GM23338 (cell line): ENCODE measurements at regions not wholly inside any gene's neighbourhood (a gene's known extent, or its start where the extent isn't known, plus 50 kb on each side); places are given as distances from the start of the nearest gene placed in this dataset.

Experiments used
- ATAC-seq: fragments of 200-7000 bp; cut with Tn5 transposase; 3 replicates; pipeline ENCODE4 v1.9.1; 2020
- DNase-seq: peaks from one replicate; pipeline ENCODE4 v3.0.0-alpha.2; 2015; ENCODE audit warnings: low spot score
- H2AFZ ChIP-seq: fragments of 200-600 bp; sonication (generic); 2 replicates; pipeline ENCODE4 v1.8.0; 2016; ENCODE audit warnings: antibody characterized with exemption, mild to moderate bottlenecking, moderate library complexity
- H3F3A ChIP-seq: fragments of 200-600 bp; sonication (generic); replicated peaks from 2 replicates; pipeline ENCODE4 v1.8.0; 2017; ENCODE audit warnings: antibody characterized with exemption, mixed run types, low read depth
- H3K27ac ChIP-seq: fragments of 200-600 bp; sonication (generic); 2 replicates; pipeline ENCODE4 v1.6.1; 2016; ENCODE audit warnings: low read depth
- H3K27me3 ChIP-seq: fragments of 200-600 bp; sonication (generic); 2 replicates; pipeline ENCODE4 v1.8.0; 2016; ENCODE audit warnings: mild to moderate bottlenecking, mixed run types, moderate library complexity; ENCODE audit not compliant: insufficient read depth
- H3K36me3 ChIP-seq: fragments of 200-600 bp; sonication (generic); 2 replicates; pipeline ENCODE4 v1.8.0; 2016; ENCODE audit warnings: mild to moderate bottlenecking; ENCODE audit not compliant: insufficient read depth
- H3K4me1 ChIP-seq: fragments of 200-600 bp; sonication (generic); 2 replicates; pipeline ENCODE4 v1.8.0; 2016; ENCODE audit warnings: mild to moderate bottlenecking, moderate library complexity; ENCODE audit not compliant: insufficient read depth
- H3K4me2 ChIP-seq: fragments of 200-600 bp; sonication (generic); 2 replicates; pipeline ENCODE4 v1.7.1; 2017; ENCODE audit warnings: mixed run types
- H3K4me3 ChIP-seq: fragments of 200-600 bp; sonication (generic); 2 replicates; pipeline ENCODE4 v1.6.1; 2016; ENCODE audit warnings: mixed run types
- H3K79me2 ChIP-seq: fragments of 200-600 bp; sonication (generic); replicated peaks from 2 replicates; pipeline ENCODE4 v1.8.0; 2017; ENCODE audit warnings: mild to moderate bottlenecking; ENCODE audit not compliant: insufficient read depth
- H3K9me2 ChIP-seq: fragments of 200-600 bp; sonication (generic); 2 replicates; pipeline ENCODE4 v1.8.0; 2017; ENCODE audit not compliant: insufficient read depth
- H4K20me1 ChIP-seq: fragments of 200-600 bp; sonication (generic); replicated peaks from 2 replicates; pipeline ENCODE4 v1.8.0; 2017; ENCODE audit warnings: mild to moderate bottlenecking; ENCODE audit not compliant: insufficient read depth
- H3K27ac Mint-ChIP-seq: 2 replicates; pipeline ENCODE4 v1.8.0; 2020; ENCODE audit warnings: inconsistent platforms, mild to moderate bottlenecking, moderate library complexity, mixed read lengths
- H3K27me3 Mint-ChIP-seq: 3 replicates; pipeline ENCODE4 v1.8.0; 2022; ENCODE audit warnings: low read depth, mild to moderate bottlenecking, moderate library complexity, mixed read lengths, inconsistent platforms; ENCODE audit not compliant: insufficient read depth, poor library complexity
- H3K36me3 Mint-ChIP-seq: 3 replicates; pipeline ENCODE4 v1.8.0; 2021; ENCODE audit warnings: low read depth, mild to moderate bottlenecking, inconsistent platforms, moderate library complexity, mixed read lengths
- H3K4me1 Mint-ChIP-seq: 3 replicates; pipeline ENCODE4 v1.8.0; 2020; ENCODE audit warnings: mild to moderate bottlenecking, inconsistent platforms, mixed read lengths
- H3K4me3 Mint-ChIP-seq: 3 replicates; pipeline ENCODE4 v1.8.0; 2021; ENCODE audit warnings: moderate library complexity, mild to moderate bottlenecking, inconsistent platforms, mixed read lengths
- H3K9me3 Mint-ChIP-seq: 3 replicates; pipeline ENCODE4 v1.8.0; 2020; ENCODE audit warnings: moderate library complexity, mild to moderate bottlenecking, inconsistent platforms, mixed read lengths
- CREB1 ChIP-seq: fragments of 250-450 bp; sonication (Bioruptor Pico); IDR thresholded peaks from 2 replicates; pipeline ENCODE4 v1.5.0; 2020; ENCODE audit warnings: low read depth, mild to moderate bottlenecking, moderate library complexity
- EZH2 ChIP-seq: fragments of 200-600 bp; sonication (generic); IDR thresholded peaks from one replicate; pipeline ENCODE4 v1.8.0; 2017; ENCODE audit warnings: antibody characterized with exemption, mild to moderate bottlenecking, low read depth; ENCODE audit not compliant: unreplicated experiment
- EZH2phosphoT487 ChIP-seq: fragments of 200-600 bp; sonication (generic); IDR thresholded peaks from one replicate; pipeline ENCODE4 v1.8.1; 2018; ENCODE audit warnings: antibody characterized with exemption; ENCODE audit not compliant: unreplicated experiment
- JUNB ChIP-seq: IDR thresholded peaks from one replicate; pipeline ENCODE4 v1.6.1; 2016; ENCODE audit warnings: antibody characterized with exemption; ENCODE audit not compliant: unreplicated experiment
- NANOG ChIP-seq: IDR thresholded peaks from 2 replicates; pipeline ENCODE4 v1.6.1; 2016; ENCODE audit warnings: antibody characterized with exemption, borderline replicate concordance
- POLR2AphosphoS5 ChIP-seq: IDR thresholded peaks from 2 replicates; pipeline ENCODE4 v1.6.1; 2016; ENCODE audit warnings: antibody characterized with exemption, low read depth
- STAT1 ChIP-seq: IDR thresholded peaks from one replicate; pipeline ENCODE4 v1.6.1; 2016; ENCODE audit warnings: antibody characterized with exemption; ENCODE audit not compliant: unreplicated experiment
- ZNF114 ChIP-seq: fragments of 250-450 bp; sonication (Bioruptor Pico); IDR thresholded peaks from 2 replicates; pipeline ENCODE4 v1.5.0; 2020; ENCODE audit warnings: mild to moderate bottlenecking, moderate library complexity
- ZNF331 ChIP-seq: fragments of 250-450 bp; sonication (Bioruptor Pico); IDR thresholded peaks from 2 replicates; pipeline ENCODE4 v1.5.0; 2020; ENCODE audit warnings: low read depth, mild to moderate bottlenecking, moderate library complexity
- TF ChIP-seq, protein P1 (sequence below), 2 experiments: fragments of 200-600 bp in 1 of 2; sonication (generic) in 1 of 2; conservative IDR thresholded peaks; 2 replicates each; pipeline versions ENCODE4 v1.5.1 to v1.6.1; 2016 to 2017; ENCODE audit warnings: antibody characterized with exemption in 2 of 2, low read depth in 2 of 2, mild to moderate bottlenecking in 2 of 2, moderate library complexity in 1 of 2
- TF ChIP-seq, protein P2 (sequence below): IDR thresholded peaks from 2 replicates; pipeline ENCODE4 v1.6.1; 2016; ENCODE audit warnings: antibody characterized with exemption
- TF ChIP-seq, protein P3 (sequence below): IDR thresholded peaks from one replicate; pipeline ENCODE4 v1.6.1; 2018; ENCODE audit warnings: antibody characterized with exemption; ENCODE audit not compliant: unreplicated experiment

DNA sequence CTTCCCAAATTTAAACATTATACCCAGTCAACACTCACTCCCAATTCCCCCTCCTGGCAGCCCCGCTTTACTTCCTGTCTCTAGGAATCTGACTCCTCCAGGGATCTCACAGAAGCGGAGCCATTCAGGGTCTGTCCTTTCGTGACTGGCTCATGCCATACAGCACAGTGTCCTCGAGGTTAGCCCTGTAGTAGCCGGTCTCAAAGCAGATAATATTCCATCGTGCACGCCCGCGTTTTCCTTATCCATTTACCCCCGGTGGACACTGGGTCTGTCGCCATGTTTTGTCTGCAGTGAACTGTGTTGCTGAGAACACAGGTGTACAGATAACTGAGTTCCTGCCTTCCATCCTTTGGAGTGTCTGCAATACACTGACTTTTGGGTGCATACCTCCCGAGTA, 95.3 kb downstream of the TTLL2 start:
- peaks cover 2% of the 10 kb centered on the region for H3K27me3 Mint-ChIP-seq
- Histone ChIP-seq H3K36me3 (no peaks in the 10 kb centered on the region), H3K4me1 (no peaks in the 10 kb centered on the region), H3K4me3 (no peak overlapping the region), H3K9me2 (no peaks in the 10 kb centered on the region; the same call in 1 of the 2 replicates), H3F3A (no peaks in the 10 kb centered on the region), H2AFZ (peak overlapping the region; percentile 80; the same call in 1 of the 2 replicates), H3K4me2 (no peak overlapping the region), H3K27ac (no peak overlapping the region), H3K27me3 (no peaks in the 10 kb centered on the region), H3K79me2 (no peaks in the 10 kb centered on the region), H4K20me1 (no peaks in the 10 kb centered on the region)
- H3K27ac Mint-ChIP-seq = no peak overlapping the region; the same call in 1 of the 2 replicates
- DNase-seq = peak; percentile 22
- no peak overlapping the region; the same call in 2 of the 3 replicates for H3K4me3 Mint-ChIP-seq
- ATAC-seq = peak; percentile 40
- H3K9me3 Mint-ChIP-seq = peaks cover 12% of the 10 kb centered on the region
- TF ChIP-seq POLR2AphosphoS5 (no peak), ZNF331 (CRISPR knock-in tag) (no peak), ZNF114 (no peak)
- TF ChIP-seq, protein P1, sequence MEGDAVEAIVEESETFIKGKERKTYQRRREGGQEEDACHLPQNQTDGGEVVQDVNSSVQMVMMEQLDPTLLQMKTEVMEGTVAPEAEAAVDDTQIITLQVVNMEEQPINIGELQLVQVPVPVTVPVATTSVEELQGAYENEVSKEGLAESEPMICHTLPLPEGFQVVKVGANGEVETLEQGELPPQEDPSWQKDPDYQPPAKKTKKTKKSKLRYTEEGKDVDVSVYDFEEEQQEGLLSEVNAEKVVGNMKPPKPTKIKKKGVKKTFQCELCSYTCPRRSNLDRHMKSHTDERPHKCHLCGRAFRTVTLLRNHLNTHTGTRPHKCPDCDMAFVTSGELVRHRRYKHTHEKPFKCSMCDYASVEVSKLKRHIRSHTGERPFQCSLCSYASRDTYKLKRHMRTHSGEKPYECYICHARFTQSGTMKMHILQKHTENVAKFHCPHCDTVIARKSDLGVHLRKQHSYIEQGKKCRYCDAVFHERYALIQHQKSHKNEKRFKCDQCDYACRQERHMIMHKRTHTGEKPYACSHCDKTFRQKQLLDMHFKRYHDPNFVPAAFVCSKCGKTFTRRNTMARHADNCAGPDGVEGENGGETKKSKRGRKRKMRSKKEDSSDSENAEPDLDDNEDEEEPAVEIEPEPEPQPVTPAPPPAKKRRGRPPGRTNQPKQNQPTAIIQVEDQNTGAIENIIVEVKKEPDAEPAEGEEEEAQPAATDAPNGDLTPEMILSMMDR (conservative IDR thresholded peaks at IDR 0.05; ENCODE audit: low read depth in 2 of 2) = no peak
- peaks cover 7% of the 10 kb centered on the region; the same call in 2 of the 3 replicates for H3K36me3 Mint-ChIP-seq
- peaks cover 23% of the 10 kb centered on the region for H3K4me1 Mint-ChIP-seq

DNA sequence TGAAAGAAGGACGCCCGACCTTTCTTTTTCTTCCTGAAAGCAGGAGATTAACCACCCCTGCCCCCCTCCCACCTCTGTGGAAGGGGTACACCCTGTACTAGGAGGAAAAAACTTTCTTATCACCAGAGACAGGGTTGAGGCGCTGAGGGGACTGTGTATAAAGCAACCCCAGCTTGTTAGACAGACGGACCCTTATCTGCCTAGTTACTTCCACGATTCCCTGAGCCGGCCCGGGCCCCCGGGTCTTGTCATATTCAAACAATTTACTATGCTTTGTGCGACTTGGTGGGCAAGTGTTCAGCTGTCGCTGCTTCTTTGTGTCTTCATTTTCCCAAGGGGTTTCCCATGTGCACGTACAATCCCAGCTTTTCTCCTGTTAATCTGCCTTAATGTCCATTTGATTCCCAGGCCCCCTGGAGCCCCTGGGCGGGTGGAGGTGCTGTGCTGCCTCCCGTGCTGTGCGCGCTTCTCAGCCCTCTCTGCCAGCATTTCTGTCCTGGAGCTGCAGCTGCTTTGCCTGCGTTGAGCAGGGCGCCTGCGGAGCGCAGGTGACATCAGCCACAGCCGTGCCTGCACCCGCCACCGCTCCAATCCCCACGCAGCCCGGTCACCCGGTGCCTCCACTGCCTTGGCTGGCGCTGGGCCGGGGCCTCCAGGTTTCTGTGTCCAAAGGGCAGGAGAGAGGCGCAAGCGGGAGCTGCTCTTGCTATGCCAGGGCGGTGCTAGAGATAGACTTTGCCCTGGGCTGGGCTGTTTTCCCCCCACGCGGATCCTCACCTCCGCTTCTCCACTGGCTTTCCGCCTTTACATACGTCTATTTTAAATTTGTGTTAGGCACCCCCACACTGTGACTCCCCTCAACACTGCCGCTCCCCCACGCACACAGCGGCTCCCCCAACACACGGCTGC, 96.2 kb downstream of the TTLL2 start:
- Histone ChIP-seq H2AFZ (peak overlapping the region; percentile 85; the same call in 1 of the 2 replicates), H3K27ac (no peak overlapping the region), H4K20me1 (no peaks in the 10 kb centered on the region), H3K4me3 (no peak overlapping the region), H3K27me3 (no peaks in the 10 kb centered on the region), H3F3A (no peaks in the 10 kb centered on the region), H3K36me3 (no peaks in the 10 kb centered on the region), H3K79me2 (no peaks in the 10 kb centered on the region), H3K4me1 (no peaks in the 10 kb centered on the region), H3K9me2 (no peaks in the 10 kb centered on the region; the same call in 1 of the 2 replicates), H3K4me2 (no peak overlapping the region)
- peak; percentile 67 for ATAC-seq
- Mint-ChIP-seq H3K27me3 (peaks cover 2% of the 10 kb centered on the region), H3K4me1 (peaks cover 23% of the 10 kb centered on the region), H3K9me3 (peaks cover 12% of the 10 kb centered on the region), H3K27ac (no peak overlapping the region), H3K4me3 (no peak overlapping the region; the same call in 2 of the 3 replicates), H3K36me3 (peaks cover 7% of the 10 kb centered on the region; the same call in 2 of the 3 replicates)
- no peak for DNase-seq
- TF ChIP-seq, protein P2, sequence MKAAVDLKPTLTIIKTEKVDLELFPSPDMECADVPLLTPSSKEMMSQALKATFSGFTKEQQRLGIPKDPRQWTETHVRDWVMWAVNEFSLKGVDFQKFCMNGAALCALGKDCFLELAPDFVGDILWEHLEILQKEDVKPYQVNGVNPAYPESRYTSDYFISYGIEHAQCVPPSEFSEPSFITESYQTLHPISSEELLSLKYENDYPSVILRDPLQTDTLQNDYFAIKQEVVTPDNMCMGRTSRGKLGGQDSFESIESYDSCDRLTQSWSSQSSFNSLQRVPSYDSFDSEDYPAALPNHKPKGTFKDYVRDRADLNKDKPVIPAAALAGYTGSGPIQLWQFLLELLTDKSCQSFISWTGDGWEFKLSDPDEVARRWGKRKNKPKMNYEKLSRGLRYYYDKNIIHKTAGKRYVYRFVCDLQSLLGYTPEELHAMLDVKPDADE = no peak
- TF ChIP-seq, protein P1 (conservative IDR thresholded peaks at IDR 0.05; ENCODE audit: low read depth in 2 of 2) = no peak
- TF ChIP-seq ZNF114 (no peak), EZH2phosphoT487 (no peak), NANOG (no peak), STAT1 (no peak), ZNF331 (CRISPR knock-in tag) (no peak), EZH2 (no peak), CREB1 (no peak), JUNB (no peak)
- TF ChIP-seq, protein P3, sequence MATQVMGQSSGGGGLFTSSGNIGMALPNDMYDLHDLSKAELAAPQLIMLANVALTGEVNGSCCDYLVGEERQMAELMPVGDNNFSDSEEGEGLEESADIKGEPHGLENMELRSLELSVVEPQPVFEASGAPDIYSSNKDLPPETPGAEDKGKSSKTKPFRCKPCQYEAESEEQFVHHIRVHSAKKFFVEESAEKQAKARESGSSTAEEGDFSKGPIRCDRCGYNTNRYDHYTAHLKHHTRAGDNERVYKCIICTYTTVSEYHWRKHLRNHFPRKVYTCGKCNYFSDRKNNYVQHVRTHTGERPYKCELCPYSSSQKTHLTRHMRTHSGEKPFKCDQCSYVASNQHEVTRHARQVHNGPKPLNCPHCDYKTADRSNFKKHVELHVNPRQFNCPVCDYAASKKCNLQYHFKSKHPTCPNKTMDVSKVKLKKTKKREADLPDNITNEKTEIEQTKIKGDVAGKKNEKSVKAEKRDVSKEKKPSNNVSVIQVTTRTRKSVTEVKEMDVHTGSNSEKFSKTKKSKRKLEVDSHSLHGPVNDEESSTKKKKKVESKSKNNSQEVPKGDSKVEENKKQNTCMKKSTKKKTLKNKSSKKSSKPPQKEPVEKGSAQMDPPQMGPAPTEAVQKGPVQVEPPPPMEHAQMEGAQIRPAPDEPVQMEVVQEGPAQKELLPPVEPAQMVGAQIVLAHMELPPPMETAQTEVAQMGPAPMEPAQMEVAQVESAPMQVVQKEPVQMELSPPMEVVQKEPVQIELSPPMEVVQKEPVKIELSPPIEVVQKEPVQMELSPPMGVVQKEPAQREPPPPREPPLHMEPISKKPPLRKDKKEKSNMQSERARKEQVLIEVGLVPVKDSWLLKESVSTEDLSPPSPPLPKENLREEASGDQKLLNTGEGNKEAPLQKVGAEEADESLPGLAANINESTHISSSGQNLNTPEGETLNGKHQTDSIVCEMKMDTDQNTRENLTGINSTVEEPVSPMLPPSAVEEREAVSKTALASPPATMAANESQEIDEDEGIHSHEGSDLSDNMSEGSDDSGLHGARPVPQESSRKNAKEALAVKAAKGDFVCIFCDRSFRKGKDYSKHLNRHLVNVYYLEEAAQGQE = no peak
